ENCODE measurements at regions not wholly inside any gene's neighbourhood (a gene's known extent, or its start where the extent isn't known, plus 50 kb on each side); places are given as distances from the start of the nearest gene placed in this dataset.

GRCh38 chr11:127350476-127350875 lies 349.9 kb upstream of the KIRREL3 start:
- TF ChIP-seq, protein P1, sequence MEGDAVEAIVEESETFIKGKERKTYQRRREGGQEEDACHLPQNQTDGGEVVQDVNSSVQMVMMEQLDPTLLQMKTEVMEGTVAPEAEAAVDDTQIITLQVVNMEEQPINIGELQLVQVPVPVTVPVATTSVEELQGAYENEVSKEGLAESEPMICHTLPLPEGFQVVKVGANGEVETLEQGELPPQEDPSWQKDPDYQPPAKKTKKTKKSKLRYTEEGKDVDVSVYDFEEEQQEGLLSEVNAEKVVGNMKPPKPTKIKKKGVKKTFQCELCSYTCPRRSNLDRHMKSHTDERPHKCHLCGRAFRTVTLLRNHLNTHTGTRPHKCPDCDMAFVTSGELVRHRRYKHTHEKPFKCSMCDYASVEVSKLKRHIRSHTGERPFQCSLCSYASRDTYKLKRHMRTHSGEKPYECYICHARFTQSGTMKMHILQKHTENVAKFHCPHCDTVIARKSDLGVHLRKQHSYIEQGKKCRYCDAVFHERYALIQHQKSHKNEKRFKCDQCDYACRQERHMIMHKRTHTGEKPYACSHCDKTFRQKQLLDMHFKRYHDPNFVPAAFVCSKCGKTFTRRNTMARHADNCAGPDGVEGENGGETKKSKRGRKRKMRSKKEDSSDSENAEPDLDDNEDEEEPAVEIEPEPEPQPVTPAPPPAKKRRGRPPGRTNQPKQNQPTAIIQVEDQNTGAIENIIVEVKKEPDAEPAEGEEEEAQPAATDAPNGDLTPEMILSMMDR (IDR thresholded peaks at IDR 0.05; ENCODE audit: insufficient read depth, low read length): no peak
- DNase-seq (ENCODE audit: low read depth): no peak
- H3K4me3 ChIP-seq (ENCODE audit: low read depth, low read length): no peak overlapping the region

DNA sequence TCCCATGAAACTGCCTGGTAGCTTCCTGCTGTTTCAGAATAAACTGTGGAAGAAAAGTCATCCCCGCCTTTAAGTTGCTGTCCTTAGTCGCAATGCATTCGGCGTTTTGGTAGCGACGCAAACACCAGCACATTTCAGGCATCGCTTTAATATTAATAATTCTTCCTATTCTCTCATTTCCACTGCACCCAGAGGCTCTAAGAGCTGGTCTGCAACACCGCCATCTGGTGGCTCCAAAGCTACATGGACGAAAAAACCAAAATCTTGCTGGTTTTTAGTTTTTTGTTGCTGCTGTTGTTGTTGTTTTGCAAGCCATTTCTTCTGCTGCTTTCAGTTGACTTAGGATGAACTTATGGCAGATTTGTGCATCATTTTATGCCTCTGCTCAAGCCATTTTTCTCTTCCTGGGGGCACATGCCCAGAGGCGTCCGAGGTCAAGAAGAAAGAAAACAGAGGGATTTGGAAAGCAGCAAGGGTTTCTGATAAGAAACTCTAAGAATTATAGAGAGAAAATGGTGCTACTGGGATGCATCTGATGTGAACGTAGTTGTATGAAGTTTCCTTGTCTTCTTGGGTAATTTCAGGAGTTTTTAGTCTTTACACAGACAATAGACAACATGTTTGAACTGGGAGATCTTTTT lies 345.4 kb upstream of the KIRREL3 start:
- TF ChIP-seq, protein P1 (IDR thresholded peaks at IDR 0.05; ENCODE audit: insufficient read depth, low read length): peak; percentile 58
- no peak overlapping the region for H3K4me3 ChIP-seq (ENCODE audit: low read depth, low read length)
- peak; percentile 18 for DNase-seq (ENCODE audit: low read depth)

DNA sequence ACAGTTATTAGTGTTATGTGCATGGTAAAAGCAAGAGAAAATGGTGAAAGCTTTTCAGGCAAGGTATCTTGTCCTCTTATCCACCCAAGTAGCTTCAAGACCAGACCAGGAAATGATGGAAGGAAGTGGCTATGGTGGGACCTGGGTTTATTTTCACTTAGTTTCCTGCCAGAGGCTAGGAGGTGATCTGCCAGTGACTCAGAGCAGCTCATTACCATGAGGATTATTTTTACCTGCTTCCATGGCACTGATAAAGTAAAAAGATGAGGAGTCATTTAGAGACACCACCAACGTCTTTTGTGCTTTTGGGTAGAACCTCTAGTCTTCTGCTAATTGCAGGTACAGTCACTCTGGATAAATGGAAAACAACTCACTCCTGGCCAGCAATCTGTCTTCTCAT lies 339.9 kb upstream of the KIRREL3 start:
- TF ChIP-seq, protein P1 (IDR thresholded peaks at IDR 0.05; ENCODE audit: insufficient read depth, low read length): no peak

DNA sequence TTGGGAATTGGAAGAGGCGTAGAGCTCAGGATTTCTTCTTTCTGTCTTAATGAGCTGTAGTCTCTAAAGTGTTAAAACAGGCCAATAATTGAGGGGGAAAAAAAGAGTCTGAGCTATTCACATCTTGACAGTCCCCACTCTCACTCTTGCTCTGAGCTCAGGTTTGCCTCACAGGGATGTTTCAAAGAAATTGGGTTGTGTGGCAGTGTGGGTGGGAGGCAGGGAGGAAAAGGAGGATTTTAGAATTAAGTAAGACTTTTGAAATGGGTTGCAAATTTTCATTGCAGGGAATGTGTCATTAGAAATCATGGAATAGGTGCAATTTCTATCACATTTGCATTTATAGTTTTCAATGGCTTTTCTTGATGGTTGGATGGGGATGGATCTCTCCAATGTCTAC lies 338.8 kb upstream of the KIRREL3 start:
- TF ChIP-seq, protein P1 (IDR thresholded peaks at IDR 0.05; ENCODE audit: insufficient read depth, low read length): no peak
- no peak for DNase-seq (ENCODE audit: low read depth)
- no peak overlapping the region for H3K4me3 ChIP-seq (ENCODE audit: low read depth, low read length)

More for the DNA sequence above, 339.9 kb upstream of the KIRREL3 start:
- H3K4me3 ChIP-seq (ENCODE audit: low read depth, low read length): no peak overlapping the region
- no peak for DNase-seq (ENCODE audit: low read depth)

DNA sequence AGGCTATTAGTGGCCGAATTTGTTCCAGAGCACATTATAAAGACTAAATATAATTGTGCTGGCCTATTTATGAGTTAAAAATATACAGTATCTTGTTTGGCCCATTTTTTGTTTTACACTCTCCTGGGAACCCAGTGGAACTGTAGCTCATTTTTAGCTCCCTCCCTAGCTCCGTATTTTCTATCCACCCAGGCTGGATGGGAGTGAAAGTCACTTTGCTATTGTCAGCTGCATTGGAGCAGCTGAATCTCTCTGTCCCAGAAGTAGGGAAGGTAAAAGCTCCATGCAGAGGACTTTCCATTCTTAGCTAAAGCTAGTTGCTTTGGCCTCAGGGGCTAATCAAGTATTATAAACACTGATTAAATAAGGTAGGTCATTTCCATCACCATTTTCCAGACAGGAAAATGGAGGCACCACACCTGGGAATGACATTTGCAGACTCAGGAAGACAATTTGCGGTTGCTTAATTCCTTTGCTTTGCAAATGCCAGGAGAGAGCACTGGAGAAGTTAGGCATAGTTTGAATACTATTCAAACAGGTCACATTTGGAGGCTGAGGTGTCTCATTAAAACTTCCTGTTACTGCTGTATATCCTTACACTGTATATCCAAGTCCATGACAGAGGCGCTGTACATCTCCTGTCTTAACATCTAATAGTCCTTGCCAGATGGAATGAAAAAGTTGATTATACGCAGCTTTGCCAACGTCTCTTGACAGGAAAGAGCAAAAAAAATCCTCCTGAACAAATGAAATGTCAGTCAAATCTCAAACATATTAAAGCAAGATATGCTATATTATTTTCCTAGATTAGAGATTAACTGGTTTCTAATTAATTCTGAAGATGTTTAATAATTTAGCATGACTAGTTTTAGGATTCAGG lies 338.1 kb upstream of the KIRREL3 start:
- no peak overlapping the region for H3K4me3 ChIP-seq (ENCODE audit: low read depth, low read length)
- TF ChIP-seq, protein P1 (IDR thresholded peaks at IDR 0.05; ENCODE audit: insufficient read depth, low read length): no peak
- no peak for DNase-seq (ENCODE audit: low read depth)

DNA sequence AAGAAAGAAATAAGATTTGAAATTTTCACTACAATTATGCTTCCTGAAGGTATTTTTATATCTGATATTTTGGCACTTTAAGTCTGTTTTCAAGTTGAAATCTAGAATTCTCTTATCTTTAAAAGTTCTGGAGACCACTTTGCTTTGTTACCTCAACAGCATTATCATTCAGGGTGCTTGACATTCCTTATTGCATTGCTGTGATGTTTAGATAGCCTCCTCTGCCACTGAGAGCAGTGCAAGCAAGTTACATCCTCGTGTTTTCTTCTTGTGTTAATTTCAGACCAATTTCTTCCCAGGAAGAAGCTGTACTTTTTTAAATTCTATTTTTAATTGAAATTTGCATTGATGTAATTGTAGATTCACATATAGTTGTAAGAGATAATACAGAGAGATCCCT lies 333.9 kb upstream of the KIRREL3 start:
- no peak for DNase-seq (ENCODE audit: low read depth)
- H3K4me3 ChIP-seq (ENCODE audit: low read depth, low read length): no peak overlapping the region
- TF ChIP-seq, protein P1 (IDR thresholded peaks at IDR 0.05; ENCODE audit: insufficient read depth, low read length): no peak

All from fibroblast of the aortic adventitia (primary cell).